HG02571 (cell line): ENCODE measurements at regions not wholly inside any gene's neighbourhood (a gene's known extent, or its start where the extent isn't known, plus 50 kb on each side); places are given as distances from the start of the nearest gene placed in this dataset.
A peak's percentile ranks its signal among the peaks of the same experiment; 100 is the strongest.
"Not testable (repeated sequence)": the region's sequence is repeated elsewhere in the genome, so short reads cannot be mapped to it uniquely, and the experiment has no call there.

Experiments used
- ATAC-seq: cut with Tn5 transposase; IDR thresholded peaks from one replicate; pipeline ENCODE4 v1.9.1; 2021; ENCODE audit warnings: mild to moderate bottlenecking, moderate library complexity; ENCODE audit not compliant: unreplicated experiment

- ATAC-seq = no peak
Observed at GRCh38 chr11:130979386-130979972, 63.2 kb upstream of the SNX19 start.

- ATAC-seq = no peak
Observed at GRCh38 chr11:130980071-130980862, 64.0 kb upstream of the SNX19 start.

GRCh38 chr11:130984241-130984640 is 68.0 kb upstream of the SNX19 start:
- ATAC-seq = not testable (repeated sequence)

- no peak for ATAC-seq
Observed at GRCh38 chr11:130992788-130993187, 76.5 kb upstream of the SNX19 start.

- no peak for ATAC-seq
Observed at GRCh38 chr11:130994043-130994442, 77.8 kb upstream of the SNX19 start.

GRCh38 chr11:130995266-130995665 is 79.0 kb upstream of the SNX19 start:
- ATAC-seq = no peak

- ATAC-seq = no peak
Observed at GRCh38 chr11:130997278-130997677, 81.0 kb upstream of the SNX19 start.

GRCh38 chr11:130999086-130999485 is 82.8 kb upstream of the SNX19 start:
- ATAC-seq = no peak

- ATAC-seq = no peak
Observed at GRCh38 chr11:130999992-131000770, 83.9 kb upstream of the SNX19 start.

- ATAC-seq = no peak
Observed at GRCh38 chr11:131002145-131002544, 85.9 kb upstream of the SNX19 start.

GRCh38 chr11:131005829-131006228 is 89.5 kb upstream of the SNX19 start:
- no peak for ATAC-seq

- no peak for ATAC-seq
Observed at GRCh38 chr11:131025020-131025419, 108.7 kb upstream of the SNX19 start.

GRCh38 chr11:131025421-131026125 is 109.3 kb upstream of the SNX19 start:
- peak; percentile 80 for ATAC-seq

- ATAC-seq = no peak
Observed at GRCh38 chr11:131027491-131027890, 111.2 kb upstream of the SNX19 start.

- no peak for ATAC-seq
Observed at GRCh38 chr11:131033151-131033651, 116.9 kb upstream of the SNX19 start.

GRCh38 chr11:131036514-131036913 is 120.2 kb upstream of the SNX19 start:
- no peak for ATAC-seq

GRCh38 chr11:131037873-131038272 is 121.6 kb upstream of the SNX19 start:
- ATAC-seq = no peak

GRCh38 chr11:131038597-131038996 is 122.3 kb upstream of the SNX19 start:
- no peak for ATAC-seq

GRCh38 chr11:131041331-131042040 is 125.2 kb upstream of the SNX19 start:
- no peak for ATAC-seq

GRCh38 chr11:131042041-131042390 is 125.7 kb upstream of the SNX19 start:
- no peak for ATAC-seq
